Activated CD4-positive, alpha-beta T cell treated with anti-CD3 and anti-CD28 coated beads, Interleukin-2, amount 50 U/mL, for 48 hours (primary cell): ENCODE measurements at regions not wholly inside any gene's neighbourhood (a gene's known extent, or its start where the extent isn't known, plus 50 kb on each side); places are given as distances from the start of the nearest gene placed in this dataset.

ENCODE experiments used
- DNase-seq, 2 experiments: peaks; one replicate each; pipeline ENCODE4 v3.0.0-alpha.2; 2020

GRCh38 chr21:15326032-15326867, 261.4 kb upstream of the NRIP1 start:
- no peak for DNase-seq

DNA sequence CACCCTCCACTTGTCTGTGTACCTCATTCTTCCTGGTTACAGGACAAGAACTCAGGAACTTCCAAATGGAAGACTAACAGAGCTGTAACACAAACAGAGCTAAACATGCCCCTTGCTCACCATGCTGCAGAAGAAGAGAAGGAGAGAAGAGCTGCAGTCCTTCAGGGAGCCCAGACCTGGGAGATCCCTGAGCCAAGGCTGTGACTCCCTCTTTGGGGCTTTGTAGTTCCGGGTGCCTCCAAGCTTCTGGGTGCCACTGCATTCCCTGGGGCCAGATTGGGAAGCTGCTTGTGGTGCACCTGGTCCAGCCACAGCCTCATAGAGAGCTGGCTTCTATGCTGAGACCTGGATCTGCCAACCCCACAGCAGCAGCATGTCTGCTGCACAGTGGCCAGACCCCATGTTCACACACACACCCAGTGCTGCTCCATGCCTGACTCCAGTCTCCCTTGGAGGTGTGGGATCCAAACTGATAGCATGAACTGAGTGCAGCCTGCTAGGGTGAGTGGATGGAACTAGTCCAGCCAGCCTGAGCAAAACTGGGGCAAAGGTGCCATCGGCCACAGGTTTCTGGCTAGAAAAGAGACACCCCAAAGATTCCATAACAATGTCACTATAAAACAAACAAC, 263.0 kb upstream of the NRIP1 start:
- DNase-seq, result no peak

DNA sequence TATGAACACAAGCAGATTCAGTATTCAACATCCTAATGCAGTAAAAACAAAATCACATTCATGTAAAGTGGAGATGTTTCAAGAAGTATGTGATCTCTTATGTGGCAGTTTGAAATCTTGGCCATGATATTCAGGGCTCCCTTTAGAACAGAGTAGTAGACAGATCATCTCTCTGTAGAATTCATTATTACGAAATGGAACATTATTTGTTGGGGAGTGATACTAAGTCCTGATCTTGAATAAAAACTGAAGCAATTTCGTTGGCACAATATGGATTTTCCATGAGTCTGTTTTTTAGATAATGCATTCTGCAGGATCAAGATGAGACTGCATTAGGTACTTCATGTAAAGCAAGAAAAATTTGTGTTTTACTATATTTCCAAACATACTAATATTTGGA, 264.4 kb upstream of the NRIP1 start:
- no peak for DNase-seq

GRCh38 chr21:15330872-15331271, 266.1 kb upstream of the NRIP1 start:
- DNase-seq, result no peak

- no peak for DNase-seq
Observed at GRCh38 chr21:15332572-15332971, 267.8 kb upstream of the NRIP1 start.

DNA sequence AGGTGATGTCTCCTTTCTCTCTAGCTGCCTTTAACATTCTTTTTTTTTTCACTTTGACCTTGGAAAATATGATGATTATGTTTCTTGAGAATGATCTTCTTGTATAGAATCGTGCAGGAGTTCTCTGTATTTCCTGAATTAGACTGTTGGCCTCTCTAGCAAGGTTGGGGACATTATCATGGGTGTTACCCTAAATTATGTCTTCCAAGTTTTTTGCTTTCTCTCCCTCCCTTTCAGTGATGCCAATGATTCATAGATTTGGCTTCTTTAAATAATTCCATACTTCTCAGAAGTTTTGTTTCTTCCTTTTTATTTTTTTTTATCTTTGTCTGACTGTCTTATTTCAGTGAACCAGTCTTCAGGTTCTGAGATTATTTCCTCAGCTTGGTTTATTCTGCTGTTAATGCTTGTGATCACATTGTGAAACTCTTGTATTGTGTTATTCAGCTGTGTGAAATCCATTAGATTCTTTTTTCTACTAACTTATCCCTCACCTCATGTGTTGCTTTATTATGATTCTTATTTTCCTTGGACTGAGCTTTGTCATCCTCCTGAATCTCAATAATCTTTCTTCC, 268.4 kb upstream of the NRIP1 start:
- no peak for DNase-seq

GRCh38 chr21:15333951-15334350, 269.2 kb upstream of the NRIP1 start:
- DNase-seq, result no peak

DNA sequence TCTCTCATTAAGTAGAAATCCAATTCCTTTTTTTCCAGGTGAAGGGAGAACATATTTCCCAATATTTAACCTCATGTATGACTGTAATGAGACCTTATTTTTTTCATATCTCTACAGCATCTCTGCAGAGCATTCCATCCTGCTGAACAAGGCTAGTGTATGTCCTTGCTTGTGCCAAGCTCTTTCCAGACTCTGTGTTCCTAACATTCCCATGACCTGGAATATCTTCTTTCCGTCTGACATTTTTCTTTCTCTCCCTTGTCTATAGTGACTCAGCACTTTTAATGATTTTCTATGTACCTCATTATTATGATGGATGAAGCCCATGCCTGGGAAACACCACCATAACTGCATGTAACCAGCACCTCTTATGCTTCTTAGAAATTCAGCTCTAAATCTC, 278.3 kb upstream of the NRIP1 start:
- DNase-seq, result no peak

- DNase-seq, result no peak
Observed at GRCh38 chr21:15352009-15352408, 287.2 kb upstream of the NRIP1 start.

DNA sequence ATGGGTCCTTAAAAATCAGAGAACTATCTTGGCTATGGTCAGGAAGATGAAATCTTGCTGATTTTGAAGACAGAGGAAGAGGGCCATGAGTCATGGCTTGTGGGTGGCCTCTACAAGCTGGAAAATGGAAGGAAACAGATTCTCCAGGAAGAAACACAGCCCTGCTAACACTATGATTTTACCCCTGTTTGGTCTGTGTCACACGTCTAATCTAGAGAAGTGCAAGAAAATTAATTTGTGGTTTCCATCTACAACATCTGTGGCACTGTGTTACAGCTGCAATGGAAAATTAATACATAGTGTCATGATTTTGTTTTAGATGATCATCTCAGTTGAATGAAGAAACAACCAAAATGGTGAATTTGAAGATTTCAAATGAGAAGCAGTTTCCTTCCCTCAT, 288.7 kb upstream of the NRIP1 start:
- no peak for DNase-seq

- no peak for DNase-seq
Observed at GRCh38 chr21:15354516-15354915, 289.7 kb upstream of the NRIP1 start.

DNA sequence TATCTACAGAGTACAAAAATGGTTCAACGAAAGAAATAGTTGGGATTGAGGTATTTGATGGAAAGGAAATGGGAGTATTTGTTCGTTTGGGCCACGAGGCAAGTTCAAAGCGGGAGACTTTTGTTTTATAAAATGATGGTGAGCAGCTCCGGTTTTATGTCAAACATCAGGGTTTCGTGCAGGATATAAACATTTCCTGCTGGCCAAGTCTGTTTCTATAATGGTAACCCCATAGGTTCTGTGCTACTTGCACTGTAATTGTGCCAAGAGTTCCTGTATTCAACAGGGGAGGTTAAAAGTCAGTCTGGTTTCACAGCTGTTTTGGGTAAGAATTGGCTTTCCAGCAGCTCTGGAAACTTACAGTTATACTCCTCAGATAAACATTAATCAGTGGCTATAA, 290.3 kb upstream of the NRIP1 start:
- DNase-seq, result no peak

DNA sequence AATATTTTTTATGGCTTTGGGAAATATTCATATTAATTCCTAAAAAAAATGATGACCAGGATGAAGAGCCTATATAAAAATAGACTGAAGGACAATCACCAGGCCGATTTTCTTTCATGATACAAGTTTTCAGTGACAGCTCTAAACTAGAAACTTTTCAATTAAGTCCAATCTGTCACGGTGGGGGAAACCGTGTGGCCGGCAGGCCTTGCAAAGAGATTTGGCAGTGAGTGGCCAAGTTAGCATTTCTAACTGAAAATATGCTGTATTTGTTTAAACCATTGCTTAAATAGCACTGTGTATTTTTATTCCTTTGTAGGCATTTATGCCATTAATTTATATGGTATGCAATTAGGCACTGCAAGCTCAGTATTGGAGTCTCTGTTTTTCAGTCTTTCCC, 294.5 kb upstream of the NRIP1 start:
- DNase-seq, result no peak

DNA sequence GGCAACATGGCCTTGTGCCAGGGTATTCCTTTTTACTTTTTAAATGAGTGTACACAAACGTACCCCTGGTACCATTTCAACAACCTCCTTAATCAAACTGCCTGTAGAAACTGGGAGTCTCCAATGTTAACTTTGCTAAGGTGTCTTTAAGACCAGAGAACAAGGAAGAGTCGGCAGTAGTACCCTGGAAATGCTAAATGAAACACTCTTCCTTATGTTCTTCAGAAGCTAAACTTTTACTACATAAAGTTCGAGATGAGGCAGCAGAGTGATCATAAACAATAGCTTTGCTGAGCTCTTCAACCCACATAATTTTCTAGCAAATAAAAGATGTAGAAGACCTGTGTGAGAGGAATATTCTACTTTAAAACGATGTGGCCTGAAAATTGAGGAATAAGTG, 297.7 kb upstream of the NRIP1 start:
- no peak for DNase-seq

GRCh38 chr21:15363921-15364320, 299.1 kb upstream of the NRIP1 start:
- DNase-seq, result no peak

DNA sequence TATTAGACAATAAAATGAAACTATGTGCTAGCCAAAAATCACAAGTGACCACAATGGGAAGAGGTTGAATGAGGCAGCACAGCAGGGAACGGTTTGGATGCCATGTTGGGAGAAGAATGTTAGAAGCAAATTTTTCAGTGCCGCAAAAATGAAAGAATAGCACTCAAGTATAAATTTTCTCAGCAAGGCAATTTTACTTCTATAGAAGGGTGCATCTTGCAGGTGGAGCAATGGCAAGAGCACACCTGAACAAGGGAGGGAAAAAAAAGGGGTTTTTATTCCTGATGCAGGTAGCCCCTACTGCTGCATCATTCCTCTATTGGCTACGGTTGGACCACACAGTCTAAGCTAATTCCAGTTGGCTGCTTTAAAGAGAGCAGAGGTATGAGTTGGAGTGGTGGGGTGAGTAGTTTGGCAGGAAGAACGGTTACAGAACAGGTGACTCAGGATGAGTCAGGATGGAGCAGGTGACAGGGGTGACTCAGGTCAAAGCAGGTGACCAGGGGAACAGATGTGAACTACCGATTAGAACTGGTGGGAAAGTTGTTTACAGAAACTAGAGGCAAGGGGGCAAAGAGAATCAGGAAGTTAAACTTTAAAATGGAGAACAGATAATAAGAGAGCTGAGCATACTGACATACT, 301.1 kb upstream of the NRIP1 start:
- no peak for DNase-seq

GRCh38 chr21:15366555-15366954, 301.8 kb upstream of the NRIP1 start:
- DNase-seq, result no peak

- DNase-seq, result no peak
Observed at GRCh38 chr21:15367061-15367626, 302.3 kb upstream of the NRIP1 start.

DNA sequence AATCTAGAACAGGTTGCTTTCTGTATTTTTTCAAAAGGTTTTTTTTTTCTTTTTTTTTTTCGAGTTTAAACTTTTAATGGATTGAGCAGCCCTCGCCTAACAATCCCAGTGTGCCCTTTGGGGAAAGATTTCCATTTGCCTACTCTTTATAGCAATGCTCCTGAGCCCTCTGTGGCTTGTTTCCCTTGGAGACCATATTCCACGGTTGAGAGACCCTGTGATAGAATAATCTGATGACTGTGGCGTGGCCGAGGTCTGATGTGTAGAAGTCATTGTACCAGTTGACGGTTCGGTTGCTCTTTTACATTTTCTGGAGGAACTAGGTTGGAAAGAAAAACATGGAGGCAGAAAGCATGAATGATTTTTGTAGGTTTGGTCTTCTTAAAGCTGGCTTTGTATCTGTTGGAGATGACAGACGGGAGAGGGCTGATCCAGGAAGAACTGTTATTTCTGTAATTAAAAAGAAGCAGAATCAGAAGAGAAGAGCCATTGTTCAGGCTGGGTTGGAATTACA, 305.7 kb upstream of the NRIP1 start:
- DNase-seq, result no peak

- DNase-seq, result no peak
Observed at GRCh38 chr21:15373941-15374340, 309.1 kb upstream of the NRIP1 start.

DNA sequence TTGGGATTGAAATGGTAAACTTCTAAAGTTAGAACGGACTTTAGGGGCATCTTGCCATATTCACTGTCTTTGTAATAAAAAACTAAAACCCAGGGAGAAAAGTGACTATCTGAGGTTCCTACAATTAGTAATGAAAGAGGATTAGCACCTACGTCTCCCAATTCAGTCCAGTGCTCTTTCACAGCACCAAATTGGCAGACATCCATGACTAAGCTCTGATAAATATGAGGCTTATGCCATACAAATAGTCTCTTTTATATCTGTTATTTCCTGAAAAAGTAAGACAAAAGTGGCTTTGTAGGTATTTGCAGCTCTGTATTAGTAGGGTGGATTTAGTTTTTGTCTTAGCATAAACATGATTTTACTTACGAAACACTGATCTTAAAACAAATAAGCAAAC, 315.0 kb upstream of the NRIP1 start:
- no peak for DNase-seq

DNA sequence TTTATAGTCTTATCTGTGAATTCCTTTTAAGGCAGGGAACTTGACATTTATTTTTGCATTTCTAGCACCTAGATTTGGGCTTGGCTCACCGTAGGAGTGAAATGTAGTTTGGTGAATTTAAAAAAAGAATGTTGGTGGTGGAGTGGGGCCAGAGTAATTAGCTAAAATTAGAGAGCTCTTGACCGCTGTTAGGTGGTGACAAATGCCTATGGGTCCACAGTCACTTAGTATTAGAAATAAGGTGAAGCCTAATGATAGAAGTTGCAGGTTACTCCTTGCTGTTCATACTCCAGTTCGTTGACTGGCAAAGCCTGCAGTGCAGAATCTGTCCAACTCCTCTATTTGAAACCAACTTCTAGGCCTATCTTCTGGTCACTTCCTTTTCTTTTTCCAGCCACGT, 318.8 kb upstream of the NRIP1 start:
- no peak for DNase-seq

- DNase-seq, result no peak
Observed at GRCh38 chr21:15390049-15390448, 325.2 kb upstream of the NRIP1 start.
